ENCODE measurements at regions not wholly inside any gene's neighbourhood (a gene's known extent, or its start where the extent isn't known, plus 50 kb on each side); places are given as distances from the start of the nearest gene placed in this dataset.

- Mint-ChIP-seq H3K9me3 (peaks cover 10% of the 10 kb centered on the region), H3K4me3 (no peak overlapping the region), H3K27me3 (ENCODE audit: low read depth) (no peaks in the 10 kb centered on the region), H3K27ac (peak overlapping the region in 1 of 3 experiments; percentile 3), H3K4me1 (peaks cover 11% of the 10 kb centered on the region), H3K36me3 (ENCODE audit: low read depth) (no peaks in the 10 kb centered on the region)
- TF ChIP-seq CTCF (IDR thresholded peaks at IDR 0.05; ENCODE audit: unreplicated experiment in 3 of 3) = no peak
Observed at GRCh38 chr5:67695369-67695768, 498.8 kb upstream of the CD180 start.

GRCh38 chr5:67694810-67695191 is 498.2 kb upstream of the CD180 start:
- TF ChIP-seq CTCF (IDR thresholded peaks at IDR 0.05; ENCODE audit: unreplicated experiment in 3 of 3) = no peak

GRCh38 chr5:67693956-67694809 is 497.6 kb upstream of the CD180 start:
- Mint-ChIP-seq H3K4me1 (peaks cover 11% of the 10 kb centered on the region), H3K36me3 (ENCODE audit: low read depth) (no peaks in the 10 kb centered on the region), H3K4me3 (no peak overlapping the region), H3K27me3 (ENCODE audit: low read depth) (no peaks in the 10 kb centered on the region), H3K9me3 (peaks cover 8% of the 10 kb centered on the region), H3K27ac (peak overlapping the region in 2 of 3 experiments; percentile 45 to 66)
- TF ChIP-seq CTCF (IDR thresholded peaks at IDR 0.05; ENCODE audit: unreplicated experiment in 3 of 3) = no peak

More at GRCh38 chr5:67694810-67695191, 498.2 kb upstream of the CD180 start:
- Mint-ChIP-seq H3K9me3 (peaks cover 8% of the 10 kb centered on the region), H3K36me3 (ENCODE audit: low read depth) (no peaks in the 10 kb centered on the region), H3K4me1 (peaks cover 11% of the 10 kb centered on the region), H3K27ac (no peak overlapping the region), H3K27me3 (ENCODE audit: low read depth) (no peaks in the 10 kb centered on the region), H3K4me3 (no peak overlapping the region)

- H3K9me3 Mint-ChIP-seq = peaks cover 24% of the 10 kb centered on the region
- no peak overlapping the region for H3K27ac Mint-ChIP-seq
Observed at GRCh38 chr5:67686746-67687145, 490.1 kb upstream of the CD180 start.

GRCh38 chr5:67681703-67682102 is 485.1 kb upstream of the CD180 start:
- H3K9me3 Mint-ChIP-seq = peaks cover 12% of the 10 kb centered on the region
- H3K36me3 Mint-ChIP-seq (ENCODE audit: low read depth) = peaks cover 4% of the 10 kb centered on the region
- TF ChIP-seq CTCF (IDR thresholded peaks at IDR 0.05; ENCODE audit: unreplicated experiment in 3 of 3) = no peak
- peaks cover 6% of the 10 kb centered on the region for H3K4me1 Mint-ChIP-seq
- no peak overlapping the region for H3K27ac Mint-ChIP-seq
- H3K4me3 Mint-ChIP-seq = no peak overlapping the region
- no peaks in the 10 kb centered on the region for H3K27me3 Mint-ChIP-seq (ENCODE audit: low read depth)

More at GRCh38 chr5:67686746-67687145, 490.1 kb upstream of the CD180 start:
- Mint-ChIP-seq H3K36me3 (ENCODE audit: low read depth) (peaks cover 4% of the 10 kb centered on the region), H3K4me1 (no peaks in the 10 kb centered on the region), H3K27me3 (ENCODE audit: low read depth) (no peaks in the 10 kb centered on the region), H3K4me3 (no peak overlapping the region)
- no peak for TF ChIP-seq CTCF (IDR thresholded peaks at IDR 0.05; ENCODE audit: unreplicated experiment in 3 of 3)

GRCh38 chr5:67680099-67680498 is 483.5 kb upstream of the CD180 start:
- Mint-ChIP-seq H3K27me3 (ENCODE audit: low read depth) (no peaks in the 10 kb centered on the region), H3K4me3 (no peak overlapping the region), H3K27ac (no peak overlapping the region), H3K9me3 (peaks cover 7% of the 10 kb centered on the region), H3K4me1 (peaks cover 6% of the 10 kb centered on the region), H3K36me3 (ENCODE audit: low read depth) (peaks cover 4% of the 10 kb centered on the region)
- TF ChIP-seq CTCF (IDR thresholded peaks at IDR 0.05; ENCODE audit: unreplicated experiment in 3 of 3) = no peak

Measured in nephron (organoid).